Right lobe of liver (tissue), 6 donors: ENCODE measurements at regions not wholly inside any gene's neighbourhood (a gene's known extent, or its start where the extent isn't known, plus 50 kb on each side); places are given as distances from the start of the nearest gene placed in this dataset.

ENCODE experiments used
- ATAC-seq, 4 donors: fragments of 200-7000 bp; cut with Tn5 transposase; one replicate each; pipeline ENCODE4 v1.9.1; 2020; ENCODE audit warnings: mild to moderate bottlenecking in 4 of 4, moderate library complexity in 4 of 4
- DNase-seq, 3 donors: peaks; one replicate each; pipeline ENCODE4 v3.0.0-alpha.2; 2020
- H3K27ac ChIP-seq, 3 donors: fragments of 200-600 bp; one replicate each; pipeline ENCODE4 v1.8.0; 2022
- H3K27me3 ChIP-seq, 2 donors: fragments of 200-600 bp; one replicate each; pipeline ENCODE4 v1.8.0; 2022
- H3K36me3 ChIP-seq, 4 donors: fragments of 200-600 bp; sonication (generic) in 1 of 4; one replicate each; pipeline versions ENCODE4 v1.5.1 to v1.8.0; 2017 to 2022; ENCODE audit warnings: control low read depth in 1 of 4
- H3K4me1 ChIP-seq, 4 donors: fragments of 200-600 bp; sonication (generic) in 1 of 4; one replicate each; pipeline versions ENCODE4 v1.5.1 to v1.8.0; 2017 to 2022; ENCODE audit warnings: control low read depth in 1 of 4
- H3K4me3 ChIP-seq, 3 donors: fragments of 200-600 bp; one replicate each; pipeline ENCODE4 v1.8.0; 2022
- H3K9me3 ChIP-seq, 4 donors: fragments of 200-600 bp; sonication (generic) in 1 of 4; one replicate each; pipeline versions ENCODE4 v1.5.1 to v1.8.0; 2017 to 2022; ENCODE audit warnings: control low read depth in 1 of 4
- CTCF ChIP-seq, 4 donors: fragments of 200-600 bp in 3 of 4; fragments of 450-650 bp in 1 of 4; IDR thresholded peaks; one replicate each; pipeline versions ENCODE4 v1.5.1 to v1.8.0; 2016 to 2022; ENCODE audit warnings: antibody characterized with exemption in 4 of 4, mild to moderate bottlenecking in 2 of 4
- POLR2A ChIP-seq: fragments of 450-650 bp; IDR thresholded peaks from one replicate; pipeline ENCODE4 v1.6.1; 2017; ENCODE audit warnings: antibody characterized with exemption, mild to moderate bottlenecking
- WGBS: methylation state at CpG from one replicate; pipeline ENCODE4 v1.1.6; 2018; ENCODE audit warnings: low coverage, low lambda C conversion rate; ENCODE audit not compliant: insufficient coverage; ENCODE audit errors: missing lambda C conversion rate; 5-methylcytosine and 5-hydroxymethylcytosine counted together
- intact Hi-C, 2 donors: fragments of 100-400 bp; cut with DNase I; formaldehyde crosslinking; loops; one replicate each; pipeline versions ENCODE4 v1.11.2 to v1.14.1; 2022
- donor health status: DM: no; HTN: yes; CAD: no.
- donor health status: DM: no; HTN: no; CAD: no.
- donor health status: DM: no; HTN: no; CAD: no.
- donor health status: DM: no; HTN: yes; CAD: no.
- donor health status: DM: no; HTN: yes; CAD: no.

DNA sequence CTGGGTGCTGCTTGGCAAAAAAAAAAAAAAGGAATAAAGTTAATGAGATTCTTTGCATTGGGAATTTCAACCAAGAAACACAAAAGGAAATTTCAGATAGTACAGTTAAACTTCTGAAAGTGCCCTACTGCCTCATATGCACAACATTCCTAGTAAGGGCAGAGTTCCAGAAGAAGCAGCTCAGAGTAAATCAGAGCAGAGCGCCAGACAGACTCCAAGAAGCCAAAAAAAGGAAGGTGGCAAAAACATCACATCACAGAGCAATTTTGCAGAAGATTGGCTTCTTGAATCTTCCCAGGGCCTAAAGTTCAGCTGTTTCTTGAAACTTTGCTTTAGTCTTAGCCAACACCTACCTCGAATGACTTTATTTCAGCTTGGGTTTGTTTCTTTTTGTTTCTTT is 544.1 kb downstream of the XPNPEP1 start:
- ATAC-seq (no peak), DNase-seq (no peak)
- Histone ChIP-seq H3K9me3 (no peaks in the 10 kb centered on the region), H3K27me3 (no peaks in the 10 kb centered on the region), H3K4me3 (no peak overlapping the region), H3K27ac (no peak overlapping the region), H3K36me3 (no peaks in the 10 kb centered on the region), H3K4me1 (no peaks in the 10 kb centered on the region)
- 52% methylated on average over 2 of the region's 2 CpGs for WGBS
- no peak for TF ChIP-seq POLR2A
- TF ChIP-seq CTCF (IDR thresholded peaks at IDR 0.05), result no peak
- intact Hi-C loops, result no loop called here

DNA sequence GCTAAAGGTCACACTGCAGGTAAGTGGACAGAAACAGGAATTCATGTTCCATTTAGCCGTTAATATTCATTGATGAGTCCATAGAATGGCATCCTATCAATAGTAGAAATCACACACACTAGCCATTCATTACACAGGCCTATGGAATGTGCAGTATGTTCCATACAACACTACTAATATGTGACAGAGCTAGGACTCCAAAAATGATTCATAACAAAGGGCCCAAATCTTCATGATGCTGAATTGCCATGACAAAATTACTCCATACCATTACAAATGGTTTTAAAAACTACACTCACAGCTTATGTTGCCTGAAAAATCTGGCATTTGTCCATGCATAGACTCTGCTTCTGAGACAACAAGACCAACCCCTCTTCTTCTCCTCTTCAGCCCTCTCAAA is 549.1 kb downstream of the XPNPEP1 start:
- Histone ChIP-seq H3K4me1 (no peaks in the 10 kb centered on the region), H3K36me3 (no peaks in the 10 kb centered on the region), H3K4me3 (no peak overlapping the region), H3K27me3 (no peaks in the 10 kb centered on the region), H3K9me3 (no peaks in the 10 kb centered on the region), H3K27ac (no peak overlapping the region)
- TF ChIP-seq CTCF (IDR thresholded peaks at IDR 0.05) (no peak), POLR2A (no peak)
- ATAC-seq (no peak), DNase-seq (no peak)
- intact Hi-C loops, result no loop called here
- WGBS, result 44% methylated on average over 1 of the region's 1 CpG

- Histone ChIP-seq H3K27ac (no peak overlapping the region), H3K36me3 (no peaks in the 10 kb centered on the region), H3K4me3 (no peak overlapping the region), H3K27me3 (no peaks in the 10 kb centered on the region), H3K9me3 (no peaks in the 10 kb centered on the region), H3K4me1 (no peaks in the 10 kb centered on the region)
- TF ChIP-seq POLR2A, result no peak
- TF ChIP-seq CTCF (IDR thresholded peaks at IDR 0.05), result no peak
- intact Hi-C loops, result no loop called here
- DNase-seq, result no peak
- no peak for ATAC-seq
- 32% methylated on average over 4 of the region's 4 CpGs for WGBS
These were observed 564.0 kb downstream of the XPNPEP1 start for GRCh38 chr10:109359316-109359715.

DNA sequence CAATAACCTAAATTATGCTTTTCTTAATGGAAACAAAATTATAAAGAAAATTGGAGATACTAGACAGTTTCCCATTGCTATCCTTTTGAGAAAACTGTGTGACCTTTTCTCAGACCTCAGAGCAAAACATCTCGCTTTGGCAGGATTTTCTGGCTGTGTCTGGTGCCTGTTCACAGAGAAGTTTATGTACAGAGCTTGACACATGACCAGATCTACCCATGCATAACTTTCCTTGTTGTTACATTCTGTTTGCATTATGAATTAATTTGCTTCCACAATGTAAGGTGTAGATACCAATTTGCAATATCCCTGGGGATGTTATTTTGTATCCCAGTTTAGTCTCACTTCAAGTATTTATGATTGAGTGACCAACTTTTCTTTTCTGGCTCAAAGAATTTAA is 565.0 kb downstream of the XPNPEP1 start:
- Histone ChIP-seq H3K27me3 (no peaks in the 10 kb centered on the region), H3K27ac (no peak overlapping the region), H3K4me1 (no peaks in the 10 kb centered on the region), H3K36me3 (no peaks in the 10 kb centered on the region), H3K9me3 (no peaks in the 10 kb centered on the region), H3K4me3 (no peak overlapping the region)
- intact Hi-C loops, result no loop called here
- no peak for ATAC-seq
- DNase-seq, result no peak
- TF ChIP-seq CTCF (IDR thresholded peaks at IDR 0.05) (no peak), POLR2A (no peak)
- WGBS, result 17% methylated on average over 1 of the region's 1 CpG

DNA sequence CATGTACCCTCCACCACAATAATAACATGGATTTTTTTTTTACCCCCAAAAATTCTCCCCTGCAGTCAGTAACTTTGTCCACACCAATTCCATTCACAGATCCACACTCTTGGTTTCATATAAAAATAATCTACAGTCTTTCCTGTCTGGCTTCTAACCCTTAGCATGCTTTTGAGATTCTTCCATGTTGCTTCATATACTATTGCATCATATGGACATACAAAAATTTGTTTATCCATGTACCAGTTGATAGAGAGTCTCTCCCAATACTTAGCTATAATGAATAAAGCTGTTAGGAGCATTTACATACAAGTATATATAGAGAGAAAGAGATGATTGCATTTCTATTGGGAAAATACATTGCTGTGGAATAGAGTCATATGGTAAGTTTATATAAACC is 575.0 kb downstream of the XPNPEP1 start:
- Histone ChIP-seq H3K4me1 (no peaks in the 10 kb centered on the region), H3K9me3 (no peaks in the 10 kb centered on the region), H3K4me3 (no peak overlapping the region), H3K36me3 (no peaks in the 10 kb centered on the region), H3K27ac (no peak overlapping the region), H3K27me3 (no peaks in the 10 kb centered on the region)
- TF ChIP-seq POLR2A (no peak), CTCF (IDR thresholded peaks at IDR 0.05) (no peak)
- ATAC-seq, result no peak
- intact Hi-C loops, result no loop called here
- DNase-seq, result no peak
